ENCODE measurements at regions not wholly inside any gene's neighbourhood (a gene's known extent, or its start where the extent isn't known, plus 50 kb on each side); places are given as distances from the start of the nearest gene placed in this dataset.

- TF ChIP-seq, protein P1, sequence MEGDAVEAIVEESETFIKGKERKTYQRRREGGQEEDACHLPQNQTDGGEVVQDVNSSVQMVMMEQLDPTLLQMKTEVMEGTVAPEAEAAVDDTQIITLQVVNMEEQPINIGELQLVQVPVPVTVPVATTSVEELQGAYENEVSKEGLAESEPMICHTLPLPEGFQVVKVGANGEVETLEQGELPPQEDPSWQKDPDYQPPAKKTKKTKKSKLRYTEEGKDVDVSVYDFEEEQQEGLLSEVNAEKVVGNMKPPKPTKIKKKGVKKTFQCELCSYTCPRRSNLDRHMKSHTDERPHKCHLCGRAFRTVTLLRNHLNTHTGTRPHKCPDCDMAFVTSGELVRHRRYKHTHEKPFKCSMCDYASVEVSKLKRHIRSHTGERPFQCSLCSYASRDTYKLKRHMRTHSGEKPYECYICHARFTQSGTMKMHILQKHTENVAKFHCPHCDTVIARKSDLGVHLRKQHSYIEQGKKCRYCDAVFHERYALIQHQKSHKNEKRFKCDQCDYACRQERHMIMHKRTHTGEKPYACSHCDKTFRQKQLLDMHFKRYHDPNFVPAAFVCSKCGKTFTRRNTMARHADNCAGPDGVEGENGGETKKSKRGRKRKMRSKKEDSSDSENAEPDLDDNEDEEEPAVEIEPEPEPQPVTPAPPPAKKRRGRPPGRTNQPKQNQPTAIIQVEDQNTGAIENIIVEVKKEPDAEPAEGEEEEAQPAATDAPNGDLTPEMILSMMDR (IDR thresholded peaks at IDR 0.05 in 8 of 11, conservative IDR thresholded peaks at IDR 0.05 in 3 of 11) = no peak
- TF ChIP-seq POLR2A (IDR thresholded peaks at IDR 0.05) (no peak), POLR2AphosphoS5 (IDR thresholded peaks at IDR 0.05) (no peak)
Measured at GRCh38 chr18:41170346-41170745, 784.7 kb upstream of the PIK3C3 start.
